ENCODE measurements at regions not wholly inside any gene's neighbourhood (a gene's known extent, or its start where the extent isn't known, plus 50 kb on each side); places are given as distances from the start of the nearest gene placed in this dataset.

GRCh38 chr14:48584031-48584430 lies 908.6 kb upstream of the MDGA2 start:
- no peaks in the 10 kb centered on the region for H3K4me1 Mint-ChIP-seq
- intact Hi-C loops (cut with micrococcal nuclease) = no loop called here
- no peaks in the 10 kb centered on the region for H3K36me3 ChIP-seq (replicated peaks in 1 of 2; ENCODE audit: control extremely low read depth in 1 of 2, control insufficient read depth in 1 of 2, extremely low read depth in 1 of 2, insufficient read depth in 2 of 2, low read length in 1 of 2)

GRCh38 chr14:48582938-48583337 lies 907.5 kb upstream of the MDGA2 start:
- Histone ChIP-seq H3K79me2 (ENCODE audit: control insufficient read depth, insufficient read depth, low read length) (no peaks in the 10 kb centered on the region), H4K20me1 (ENCODE audit: control insufficient read depth, insufficient read depth, low read length, poor library complexity, severe bottlenecking) (no peaks in the 10 kb centered on the region), H3K9ac (ENCODE audit: low read length) (no peak overlapping the region), H3K9me3 (ENCODE audit: control extremely low read depth in 1 of 3, control insufficient read depth in 2 of 3, insufficient read depth in 1 of 3, low read length in 2 of 3) (no peaks in the 10 kb centered on the region), H3K4me2 (replicated peaks; ENCODE audit: low read depth, low read length, poor library complexity, severe bottlenecking) (no peak overlapping the region), H3K36me3 (replicated peaks in 1 of 2; ENCODE audit: control extremely low read depth in 1 of 2, control insufficient read depth in 1 of 2, extremely low read depth in 1 of 2, insufficient read depth in 2 of 2, low read length in 1 of 2) (no peaks in the 10 kb centered on the region), H3K27ac (ENCODE audit: low read length in 2 of 2) (no peak overlapping the region), H3K27me3 (replicated peaks in 1 of 4; ENCODE audit: control extremely low read depth in 1 of 4, control insufficient read depth in 3 of 4, insufficient read depth in 4 of 4, low read length in 3 of 4) (no peaks in the 10 kb centered on the region), H3K4me3 (ENCODE audit: control extremely low read depth in 1 of 5, extremely low read depth in 1 of 5, insufficient read depth in 1 of 5, low read depth in 2 of 5, low read length in 4 of 5) (no peak overlapping the region), H3K4me1 (ENCODE audit: control insufficient read depth in 2 of 2, insufficient read depth in 2 of 2, low read length in 2 of 2) (no peaks in the 10 kb centered on the region), H2AFZ (ENCODE audit: insufficient read depth, low read depth, low read length, poor library complexity, severe bottlenecking) (no peak overlapping the region)
- TF ChIP-seq EZH2 (IDR thresholded peaks at IDR 0.05; ENCODE audit: borderline replicate concordance, insufficient read depth, low read depth, low read length, poor library complexity, severe bottlenecking) = no peak
- TF ChIP-seq, protein P1, sequence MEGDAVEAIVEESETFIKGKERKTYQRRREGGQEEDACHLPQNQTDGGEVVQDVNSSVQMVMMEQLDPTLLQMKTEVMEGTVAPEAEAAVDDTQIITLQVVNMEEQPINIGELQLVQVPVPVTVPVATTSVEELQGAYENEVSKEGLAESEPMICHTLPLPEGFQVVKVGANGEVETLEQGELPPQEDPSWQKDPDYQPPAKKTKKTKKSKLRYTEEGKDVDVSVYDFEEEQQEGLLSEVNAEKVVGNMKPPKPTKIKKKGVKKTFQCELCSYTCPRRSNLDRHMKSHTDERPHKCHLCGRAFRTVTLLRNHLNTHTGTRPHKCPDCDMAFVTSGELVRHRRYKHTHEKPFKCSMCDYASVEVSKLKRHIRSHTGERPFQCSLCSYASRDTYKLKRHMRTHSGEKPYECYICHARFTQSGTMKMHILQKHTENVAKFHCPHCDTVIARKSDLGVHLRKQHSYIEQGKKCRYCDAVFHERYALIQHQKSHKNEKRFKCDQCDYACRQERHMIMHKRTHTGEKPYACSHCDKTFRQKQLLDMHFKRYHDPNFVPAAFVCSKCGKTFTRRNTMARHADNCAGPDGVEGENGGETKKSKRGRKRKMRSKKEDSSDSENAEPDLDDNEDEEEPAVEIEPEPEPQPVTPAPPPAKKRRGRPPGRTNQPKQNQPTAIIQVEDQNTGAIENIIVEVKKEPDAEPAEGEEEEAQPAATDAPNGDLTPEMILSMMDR (IDR thresholded peaks at IDR 0.05) = no peak
- Mint-ChIP-seq H3K27me3 (no peaks in the 10 kb centered on the region), H3K4me1 (no peaks in the 10 kb centered on the region), H3K27ac (no peak overlapping the region), H3K4me3 (no peak overlapping the region), H3K9me3 (ENCODE audit: insufficient read depth) (no peaks in the 10 kb centered on the region)
- no peak for ATAC-seq (ENCODE audit: low read depth)
- WGBS (ENCODE audit: insufficient coverage) = no CpG with 5 or more reads among the region's 2 CpGs
- intact Hi-C loops (cut with micrococcal nuclease) = no loop called here
- POLR2A ChIA-PET = no interaction called here
- CTCF ChIA-PET = no interaction called here
- DNase-seq = no peak

More at GRCh38 chr14:48584031-48584430, 908.6 kb upstream of the MDGA2 start:
- H3K27ac Mint-ChIP-seq = no peak overlapping the region
- Histone ChIP-seq H3K9ac (ENCODE audit: low read length) (no peak overlapping the region), H3K4me1 (ENCODE audit: control insufficient read depth in 2 of 2, insufficient read depth in 2 of 2, low read length in 2 of 2) (no peaks in the 10 kb centered on the region), H2AFZ (ENCODE audit: insufficient read depth, low read depth, low read length, poor library complexity, severe bottlenecking) (no peak overlapping the region), H3K4me2 (replicated peaks; ENCODE audit: low read depth, low read length, poor library complexity, severe bottlenecking) (no peak overlapping the region), H3K9me3 (ENCODE audit: control extremely low read depth in 1 of 3, control insufficient read depth in 2 of 3, insufficient read depth in 1 of 3, low read length in 2 of 3) (no peaks in the 10 kb centered on the region), H3K79me2 (ENCODE audit: control insufficient read depth, insufficient read depth, low read length) (no peaks in the 10 kb centered on the region), H4K20me1 (ENCODE audit: control insufficient read depth, insufficient read depth, low read length, poor library complexity, severe bottlenecking) (no peaks in the 10 kb centered on the region), H3K4me3 (ENCODE audit: control extremely low read depth in 1 of 5, extremely low read depth in 1 of 5, insufficient read depth in 1 of 5, low read depth in 2 of 5, low read length in 4 of 5) (no peak overlapping the region), H3K27ac (ENCODE audit: low read length in 2 of 2) (no peak overlapping the region), H3K27me3 (replicated peaks in 1 of 4; ENCODE audit: control extremely low read depth in 1 of 4, control insufficient read depth in 3 of 4, insufficient read depth in 4 of 4, low read length in 3 of 4) (no peaks in the 10 kb centered on the region)
- POLR2A ChIA-PET = no interaction called here
- H3K9me3 Mint-ChIP-seq (ENCODE audit: insufficient read depth) = no peaks in the 10 kb centered on the region
- H3K4me3 Mint-ChIP-seq = no peak overlapping the region
- no peaks in the 10 kb centered on the region for H3K27me3 Mint-ChIP-seq
- ATAC-seq (ENCODE audit: low read depth) = no peak
- WGBS (ENCODE audit: insufficient coverage) = no CpG with 5 or more reads among the region's 2 CpGs
- CTCF ChIA-PET = no interaction called here
- DNase-seq = no peak
- TF ChIP-seq EZH2 (IDR thresholded peaks at IDR 0.05; ENCODE audit: borderline replicate concordance, insufficient read depth, low read depth, low read length, poor library complexity, severe bottlenecking) = no peak
- TF ChIP-seq, protein P1 (IDR thresholded peaks at IDR 0.05) = no peak
